AG09309 (cell line): ENCODE measurements at regions not wholly inside any gene's neighbourhood (a gene's known extent, or its start where the extent isn't known, plus 50 kb on each side); places are given as distances from the start of the nearest gene placed in this dataset.

ENCODE experiments used
- DNase-seq: peaks from one replicate; pipeline ENCODE4 v3.0.0-alpha.2; 2010; ENCODE audit warnings: low read depth
- H3K4me3 ChIP-seq: 2 replicates; pipeline ENCODE4 v1.5.1; 2011; ENCODE audit warnings: mild to moderate bottlenecking, low read depth, low read length, moderate library complexity; ENCODE audit not compliant: control insufficient read depth
- TF ChIP-seq, protein P1 (sequence below): IDR thresholded peaks from 2 replicates; pipeline ENCODE4 v1.5.1; 2011; ENCODE audit warnings: mild to moderate bottlenecking, low read depth, low read length, inconsistent platforms; ENCODE audit not compliant: insufficient read depth, control insufficient read depth; ENCODE audit errors: missing control alignments

DNA sequence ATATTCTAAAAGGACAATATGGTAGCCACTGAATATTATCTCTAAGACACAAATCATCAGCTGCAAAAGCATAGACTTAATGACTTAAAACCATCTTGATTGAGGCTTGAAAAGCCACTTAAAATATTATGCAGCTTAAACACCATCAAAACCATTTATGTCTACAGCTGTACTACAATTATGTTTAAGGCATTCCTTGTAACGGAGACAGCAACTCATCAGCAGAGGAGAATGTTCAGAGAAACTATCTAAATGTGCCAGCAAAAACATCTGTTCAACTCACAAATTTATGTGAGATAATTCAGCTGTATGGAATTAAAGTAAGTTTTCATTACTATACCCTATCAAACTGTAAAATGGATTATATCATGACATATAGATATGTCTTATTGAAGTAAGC, 147.9 kb upstream of the CTSO start:
- TF ChIP-seq, protein P1, sequence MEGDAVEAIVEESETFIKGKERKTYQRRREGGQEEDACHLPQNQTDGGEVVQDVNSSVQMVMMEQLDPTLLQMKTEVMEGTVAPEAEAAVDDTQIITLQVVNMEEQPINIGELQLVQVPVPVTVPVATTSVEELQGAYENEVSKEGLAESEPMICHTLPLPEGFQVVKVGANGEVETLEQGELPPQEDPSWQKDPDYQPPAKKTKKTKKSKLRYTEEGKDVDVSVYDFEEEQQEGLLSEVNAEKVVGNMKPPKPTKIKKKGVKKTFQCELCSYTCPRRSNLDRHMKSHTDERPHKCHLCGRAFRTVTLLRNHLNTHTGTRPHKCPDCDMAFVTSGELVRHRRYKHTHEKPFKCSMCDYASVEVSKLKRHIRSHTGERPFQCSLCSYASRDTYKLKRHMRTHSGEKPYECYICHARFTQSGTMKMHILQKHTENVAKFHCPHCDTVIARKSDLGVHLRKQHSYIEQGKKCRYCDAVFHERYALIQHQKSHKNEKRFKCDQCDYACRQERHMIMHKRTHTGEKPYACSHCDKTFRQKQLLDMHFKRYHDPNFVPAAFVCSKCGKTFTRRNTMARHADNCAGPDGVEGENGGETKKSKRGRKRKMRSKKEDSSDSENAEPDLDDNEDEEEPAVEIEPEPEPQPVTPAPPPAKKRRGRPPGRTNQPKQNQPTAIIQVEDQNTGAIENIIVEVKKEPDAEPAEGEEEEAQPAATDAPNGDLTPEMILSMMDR, result no peak
- no peak for DNase-seq
- H3K4me3 ChIP-seq, result no peak overlapping the region

DNA sequence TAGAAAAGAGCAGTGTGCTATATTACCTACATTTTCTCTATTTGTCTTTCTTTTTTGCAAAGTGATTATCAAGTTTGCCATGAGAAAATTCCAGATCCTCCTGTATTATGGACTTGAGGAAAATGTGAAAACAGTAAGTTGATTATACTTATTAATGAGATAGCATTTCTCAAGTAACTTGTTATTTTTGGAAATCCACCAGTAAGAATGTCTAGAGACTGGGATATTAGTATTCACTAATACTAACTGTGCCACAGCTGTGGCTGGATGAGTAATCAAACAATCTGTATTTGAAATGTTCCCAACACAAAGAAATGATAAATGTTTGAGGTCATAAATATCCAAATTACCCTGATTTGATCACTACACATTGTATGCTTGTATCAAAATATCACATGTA, 147.0 kb upstream of the CTSO start:
- no peak for DNase-seq
- H3K4me3 ChIP-seq, result no peak overlapping the region
- TF ChIP-seq, protein P1, result no peak

DNA sequence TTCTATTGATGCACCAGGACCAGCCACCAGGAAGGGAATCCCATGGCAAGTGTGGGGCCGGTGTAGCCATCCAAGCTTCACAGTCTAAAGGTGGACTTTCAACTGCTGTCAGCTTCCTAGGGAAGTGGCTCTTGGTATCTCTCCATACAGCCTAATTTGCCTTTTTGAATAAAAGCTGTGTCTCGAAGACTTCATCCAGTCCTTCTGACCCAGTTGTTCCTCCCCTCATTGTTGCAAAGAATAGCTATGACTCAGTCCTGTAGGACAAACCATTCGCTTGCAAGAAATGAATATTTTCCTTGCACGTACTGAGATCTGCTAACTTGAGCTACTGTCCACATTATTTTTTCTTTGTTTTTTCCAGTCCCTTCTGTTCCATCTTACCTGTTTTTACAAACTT, 145.1 kb upstream of the CTSO start:
- TF ChIP-seq, protein P1, result no peak
- no peak for DNase-seq
- no peak overlapping the region for H3K4me3 ChIP-seq

DNA sequence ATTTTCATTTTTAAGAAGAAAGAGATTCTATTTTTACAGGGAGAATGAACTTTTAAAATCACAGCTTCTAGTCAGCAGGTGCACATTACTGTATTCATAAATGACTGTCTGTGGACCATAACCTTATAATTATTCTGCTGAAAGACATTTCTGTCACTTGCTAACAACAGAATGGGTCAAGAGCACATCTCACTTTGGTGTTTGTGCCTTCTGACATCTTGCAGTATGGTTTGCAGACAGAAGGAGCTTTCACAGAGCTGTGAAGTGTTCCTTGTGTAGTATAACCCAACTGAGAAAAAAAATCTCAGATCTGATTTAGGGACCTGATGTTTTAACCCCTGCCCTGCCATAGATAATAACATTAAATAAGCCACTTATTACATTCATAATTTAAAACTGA, 131.4 kb upstream of the CTSO start:
- TF ChIP-seq, protein P1, result no peak
- H3K4me3 ChIP-seq, result no peak overlapping the region
- DNase-seq, result no peak

DNA sequence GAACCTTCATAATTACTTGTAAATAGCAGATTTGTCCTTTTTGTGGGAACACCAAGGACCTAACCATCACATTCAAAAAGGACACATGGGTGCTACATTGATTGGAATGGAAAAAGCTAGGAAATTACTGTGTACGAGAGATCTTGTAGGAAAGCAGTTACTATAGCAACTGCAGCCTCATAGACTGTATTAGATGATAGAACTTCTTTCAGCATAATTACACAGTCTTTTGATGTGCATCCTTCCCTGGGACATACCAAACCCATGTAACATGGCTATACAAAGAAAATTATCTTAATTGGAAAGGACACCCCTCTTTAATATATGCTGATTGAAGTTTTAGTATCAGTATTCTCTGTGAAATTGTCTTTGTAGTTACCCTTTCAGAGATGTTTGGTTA, 130.7 kb upstream of the CTSO start:
- no peak for DNase-seq
- H3K4me3 ChIP-seq, result no peak overlapping the region
- TF ChIP-seq, protein P1, result no peak

DNA sequence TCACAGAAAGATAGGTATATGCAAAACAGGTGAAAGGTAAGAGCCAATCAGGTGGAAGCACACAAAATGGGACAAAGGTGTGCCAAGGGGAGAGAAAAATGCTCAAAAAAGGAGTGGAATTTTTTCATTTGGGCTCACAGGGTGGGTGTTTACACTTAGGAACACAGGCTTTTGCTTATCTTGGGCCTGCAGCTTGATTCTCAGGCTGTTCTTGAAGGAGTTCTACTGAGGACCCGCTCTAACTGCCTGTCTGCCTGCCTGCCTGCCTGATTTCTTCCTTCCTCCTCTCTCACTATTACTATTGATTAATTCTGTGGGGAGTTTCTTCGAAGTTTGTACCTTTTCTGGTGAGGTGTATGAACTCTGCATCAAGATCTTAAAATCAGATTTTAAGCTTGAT, 120.3 kb upstream of the CTSO start:
- H3K4me3 ChIP-seq, result no peak overlapping the region
- TF ChIP-seq, protein P1, result no peak
- no peak for DNase-seq

DNA sequence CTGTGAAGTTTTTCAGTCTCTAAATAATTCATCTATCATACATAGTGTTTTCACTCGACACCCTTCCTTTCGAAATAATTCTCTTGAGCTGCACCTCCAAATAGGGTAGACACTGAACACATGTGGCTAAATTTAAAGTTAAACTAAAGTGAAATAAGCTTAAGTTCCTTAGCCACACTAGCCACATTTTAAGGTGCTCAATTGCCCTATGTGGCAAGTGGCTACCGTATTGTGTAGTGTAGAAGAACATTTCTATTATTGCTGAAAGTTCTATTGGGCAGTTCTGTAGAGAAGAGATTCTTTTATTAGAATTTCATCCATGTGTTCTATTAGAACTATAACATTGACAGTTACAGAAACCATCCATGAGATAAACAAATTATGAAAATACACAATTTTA, 107.0 kb upstream of the CTSO start:
- DNase-seq, result no peak
- TF ChIP-seq, protein P1, result no peak
- H3K4me3 ChIP-seq, result no peak overlapping the region
